DND-41 (cell line): ENCODE measurements at regions not wholly inside any gene's neighbourhood (a gene's known extent, or its start where the extent isn't known, plus 50 kb on each side); places are given as distances from the start of the nearest gene placed in this dataset.

Experiments
- CTCF ChIP-seq: IDR thresholded peaks from 2 replicates; pipeline ENCODE4 v1.5.1; 2012; ENCODE audit warnings: borderline replicate concordance, low read length, moderate library complexity, mild to moderate bottlenecking; ENCODE audit not compliant: poor library complexity, severe bottlenecking; ENCODE audit errors: extremely low read depth
- EZH2 ChIP-seq: IDR thresholded peaks from 3 replicates; pipeline ENCODE4 v1.6.1; 2012; ENCODE audit warnings: borderline replicate concordance, low read depth, mild to moderate bottlenecking, moderate library complexity, low read length, inconsistent platforms; ENCODE audit not compliant: severe bottlenecking

- TF ChIP-seq CTCF (no peak), EZH2 (no peak)
Observed at GRCh38 chr9:13367784-13368183, 88.3 kb upstream of the MPDZ start.
